Adrenal gland (tissue), 9 donors: ENCODE measurements at regions not wholly inside any gene's neighbourhood (a gene's known extent, or its start where the extent isn't known, plus 50 kb on each side); places are given as distances from the start of the nearest gene placed in this dataset.

Experiments
- DNase-seq, 7 donors: peaks; one replicate each; pipeline ENCODE4 v3.0.0-alpha.2; 2019 to 2020
- H3K27ac ChIP-seq, 5 donors: fragments of 200-600 bp; sonication (generic) in 4 of 5; 1 replicate in 3 of 5; 2 replicates in 2 of 5; pipeline versions ENCODE4 v1.5.1 to v1.8.0; 2016 to 2020; ENCODE audit warnings: mild to moderate bottlenecking in 1 of 5
- H3K27me3 ChIP-seq: fragments of 200-600 bp; 2 replicates; pipeline ENCODE4 v1.8.0; 2021
- H3K36me3 ChIP-seq, 2 donors: fragments of 200-600 bp; replicated peaks in 1 of 2; 1 replicate in 1 of 2; 2 replicates in 1 of 2; pipeline versions ENCODE4 v1.5.1 to v1.8.0; 2018 to 2022
- H3K4me1 ChIP-seq, 2 donors: fragments of 200-600 bp; replicated peaks in 1 of 2; 1 replicate in 1 of 2; 2 replicates in 1 of 2; pipeline versions ENCODE4 v1.5.1 to v1.8.0; 2018 to 2021
- H3K4me3 ChIP-seq, 4 donors: fragments of 200-600 bp; sonication (generic) in 3 of 4; one replicate each; pipeline ENCODE4 v1.5.1; 2016 to 2018
- H3K9me3 ChIP-seq, 3 donors: fragments of 200-600 bp; sonication (generic) in 1 of 3; replicated peaks in 1 of 3; 1 replicate in 2 of 3; 2 replicates in 1 of 3; pipeline versions ENCODE4 v1.5.1 to v1.8.0; 2016 to 2021
- POLR2A ChIP-seq, 2 donors: fragments of 450-650 bp; IDR thresholded peaks; one replicate each; pipeline ENCODE4 v1.6.1; 2017; ENCODE audit warnings: antibody characterized with exemption in 2 of 2, mild to moderate bottlenecking in 2 of 2, moderate library complexity in 1 of 2
- WGBS, 4 donors: extraction: QIAGEN DNeasy Blood & Tissue Kit in 2 of 4; methylation state at CpG; one replicate each; pipeline versions ENCODE4 v1.1.5 to v1.1.7; 2013 to 2017; 5-methylcytosine and 5-hydroxymethylcytosine counted together
- intact Hi-C, 2 donors: fragments of 100-400 bp; cut with DNase I; formaldehyde crosslinking; loops; one replicate each; pipeline versions ENCODE4 v1.14.1 to v1.15.0; 2022 to 2023
- TF ChIP-seq, protein P1 (sequence below), 6 experiments: fragments of 450-650 bp in 4 of 6; fragments of 200-600 bp in 2 of 6; sonication (generic) in 1 of 6; IDR thresholded peaks; 1 replicate in 5 of 6; 2 replicates in 1 of 6; pipeline versions ENCODE4 v1.5.1 to v1.8.0; 2016 to 2021; ENCODE audit warnings: antibody characterized with exemption in 6 of 6, mild to moderate bottlenecking in 2 of 6, moderate library complexity in 1 of 6
- donor health status: healthy with polysubstance abuse.
- donor health status: Bipolar disorder and iron deficiency.
- donor health status: DM: yes; HTN: yes; CAD: no.
- donor health status: DM: no; HTN: no; CAD: no.
- donor health status: DM: no; HTN: no; CAD: no.

DNA sequence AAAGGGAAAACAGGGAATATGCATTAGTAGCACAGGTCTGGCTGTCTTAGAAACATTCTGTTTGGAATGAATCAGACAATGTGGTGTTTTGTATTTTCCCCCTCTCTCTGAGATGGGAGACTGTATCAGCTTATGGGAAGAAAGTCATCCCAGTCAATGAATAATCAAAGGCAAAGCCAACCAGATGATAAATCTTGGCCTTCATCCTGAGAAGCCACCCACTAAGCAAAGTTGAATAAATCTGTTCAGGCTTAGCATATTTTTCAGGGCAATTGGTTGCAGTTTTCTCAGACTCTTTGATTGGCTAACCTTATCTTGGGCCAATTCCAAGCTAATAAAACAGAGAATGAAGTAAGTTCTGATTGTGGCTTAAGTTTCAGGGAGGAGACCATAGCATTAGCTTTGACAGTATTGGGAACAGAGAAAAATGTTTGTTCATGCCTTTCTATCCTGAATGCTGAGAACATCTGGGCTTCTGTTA, 63.6 kb upstream of the ARL8B start:
- no peak for TF ChIP-seq POLR2A (IDR thresholded peaks at IDR 0.05)
- TF ChIP-seq, protein P1, sequence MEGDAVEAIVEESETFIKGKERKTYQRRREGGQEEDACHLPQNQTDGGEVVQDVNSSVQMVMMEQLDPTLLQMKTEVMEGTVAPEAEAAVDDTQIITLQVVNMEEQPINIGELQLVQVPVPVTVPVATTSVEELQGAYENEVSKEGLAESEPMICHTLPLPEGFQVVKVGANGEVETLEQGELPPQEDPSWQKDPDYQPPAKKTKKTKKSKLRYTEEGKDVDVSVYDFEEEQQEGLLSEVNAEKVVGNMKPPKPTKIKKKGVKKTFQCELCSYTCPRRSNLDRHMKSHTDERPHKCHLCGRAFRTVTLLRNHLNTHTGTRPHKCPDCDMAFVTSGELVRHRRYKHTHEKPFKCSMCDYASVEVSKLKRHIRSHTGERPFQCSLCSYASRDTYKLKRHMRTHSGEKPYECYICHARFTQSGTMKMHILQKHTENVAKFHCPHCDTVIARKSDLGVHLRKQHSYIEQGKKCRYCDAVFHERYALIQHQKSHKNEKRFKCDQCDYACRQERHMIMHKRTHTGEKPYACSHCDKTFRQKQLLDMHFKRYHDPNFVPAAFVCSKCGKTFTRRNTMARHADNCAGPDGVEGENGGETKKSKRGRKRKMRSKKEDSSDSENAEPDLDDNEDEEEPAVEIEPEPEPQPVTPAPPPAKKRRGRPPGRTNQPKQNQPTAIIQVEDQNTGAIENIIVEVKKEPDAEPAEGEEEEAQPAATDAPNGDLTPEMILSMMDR (IDR thresholded peaks at IDR 0.05): no peak
- no peaks in the 10 kb centered on the region for H3K9me3 ChIP-seq
- H3K4me3 ChIP-seq: no peak overlapping the region

DNA sequence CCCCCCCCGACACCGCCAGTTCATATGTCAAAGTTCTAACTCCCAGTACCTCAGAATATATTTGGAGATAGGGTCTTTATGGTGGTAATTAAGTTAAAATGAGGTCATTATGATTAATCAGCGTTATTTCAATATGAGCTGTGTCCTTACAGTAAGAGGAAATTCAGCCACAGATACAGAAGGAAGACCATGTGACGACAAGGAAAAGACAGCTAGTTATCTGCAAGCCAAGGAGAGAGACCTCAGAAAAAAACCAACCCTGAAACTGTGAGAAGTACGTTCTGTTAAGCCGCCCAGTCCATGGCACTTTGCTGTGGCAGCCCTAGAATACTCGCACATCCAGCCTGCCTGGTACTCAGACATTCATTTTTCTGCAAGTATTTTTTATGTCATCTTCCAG, 62.3 kb upstream of the ARL8B start:
- peak in 1 of 7 donors; percentile 11 for DNase-seq
- H3K4me3 ChIP-seq: no peak overlapping the region
- intact Hi-C loops: loop anchor here (5.0 kb wide), 2 partner anchors 342 to 347 kb away; no protein-coding TSS in a partner anchor
- peaks cover 0 to 18% of the 10 kb centered on the region in 2 donors for H3K4me1 ChIP-seq
- no peaks in the 10 kb centered on the region for H3K9me3 ChIP-seq
- 72 to 84% (median 77%) methylated on average over 7 of the region's 7 CpGs for WGBS, 4 donors
- TF ChIP-seq POLR2A (IDR thresholded peaks at IDR 0.05): no peak
- TF ChIP-seq, protein P1 (IDR thresholded peaks at IDR 0.05): no peak
- no peak overlapping the region for H3K27ac ChIP-seq
- no peaks in the 10 kb centered on the region for H3K27me3 ChIP-seq
- H3K36me3 ChIP-seq: no peaks in the 10 kb centered on the region

More for the DNA sequence above, 63.6 kb upstream of the ARL8B start:
- Histone ChIP-seq H3K36me3 (no peaks in the 10 kb centered on the region), H3K27me3 (no peaks in the 10 kb centered on the region), H3K27ac (no peak overlapping the region), H3K4me1 (peaks cover 0 to 21% of the 10 kb centered on the region in 2 donors)
- intact Hi-C loops: loop anchor here (5.0 kb wide), 2 partner anchors 341 to 346 kb away; no protein-coding TSS in a partner anchor
- DNase-seq: no peak

DNA sequence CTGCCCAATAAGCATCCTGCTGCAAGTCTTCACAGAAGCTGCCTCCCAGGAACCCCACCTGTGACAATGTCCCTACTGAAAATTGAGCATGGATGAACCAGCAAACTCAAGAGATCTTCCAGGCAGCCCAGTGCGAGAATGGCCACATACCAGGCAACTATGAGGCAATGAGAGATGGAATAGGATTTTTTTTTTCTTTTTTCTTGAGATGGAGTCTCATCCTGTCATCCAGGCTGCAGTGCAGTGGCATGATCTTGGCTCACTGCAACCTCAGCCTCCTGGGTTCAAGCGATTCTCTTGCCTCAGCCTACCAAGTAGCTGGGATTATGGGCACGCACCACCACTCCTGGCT, 60.9 kb upstream of the ARL8B start:
- Histone ChIP-seq H3K4me3 (no peak overlapping the region), H3K27me3 (no peaks in the 10 kb centered on the region), H3K27ac (no peak overlapping the region), H3K36me3 (no peaks in the 10 kb centered on the region), H3K4me1 (peaks cover 0 to 15% of the 10 kb centered on the region in 2 donors), H3K9me3 (no peaks in the 10 kb centered on the region)
- intact Hi-C loops: no loop called here
- TF ChIP-seq POLR2A (IDR thresholded peaks at IDR 0.05): no peak
- TF ChIP-seq, protein P1 (IDR thresholded peaks at IDR 0.05): no peak
- no peak for DNase-seq
- 64 to 96% (median 83%) methylated on average over 3 of the region's 3 CpGs for WGBS, 4 donors

DNA sequence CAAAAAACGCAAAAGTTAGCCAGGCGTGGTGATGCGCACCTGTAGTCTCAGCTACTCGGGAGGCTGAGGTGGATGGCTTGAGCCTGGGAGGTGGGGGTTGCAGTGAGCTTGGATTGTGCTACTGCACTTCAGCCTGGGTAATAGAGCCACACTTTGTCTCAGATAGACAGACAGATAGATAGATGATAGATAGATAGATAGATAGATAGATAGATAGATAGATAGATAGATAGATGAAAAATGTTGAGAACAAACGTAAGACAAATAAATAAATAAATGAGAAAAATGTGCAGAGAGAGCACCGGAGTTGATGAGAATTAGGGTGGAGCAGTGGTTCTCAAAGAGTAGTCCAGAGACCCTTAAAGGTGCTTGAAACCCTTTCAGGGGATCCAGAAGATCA, 58.4 kb upstream of the ARL8B start:
- intact Hi-C loops: no loop called here
- Histone ChIP-seq H3K36me3 (no peaks in the 10 kb centered on the region), H3K9me3 (no peaks in the 10 kb centered on the region), H3K4me3 (no peak overlapping the region), H3K27me3 (no peaks in the 10 kb centered on the region), H3K4me1 (peaks cover 0 to 1% of the 10 kb centered on the region in 2 donors), H3K27ac (no peak overlapping the region)
- no peak for DNase-seq
- no peak for TF ChIP-seq POLR2A (IDR thresholded peaks at IDR 0.05)
- TF ChIP-seq, protein P1 (IDR thresholded peaks at IDR 0.05): no peak
- 78 to 94% (median 87%) methylated on average over 6 of the region's 6 CpGs for WGBS, 4 donors
